GM19025 (cell line): ENCODE measurements at regions not wholly inside any gene's neighbourhood (a gene's known extent, or its start where the extent isn't known, plus 50 kb on each side); places are given as distances from the start of the nearest gene placed in this dataset.

Experiments
- ATAC-seq: cut with Tn5 transposase; IDR thresholded peaks from one replicate; pipeline ENCODE4 v1.9.1; 2021; ENCODE audit warnings: mild to moderate bottlenecking, low read depth, moderate library complexity; ENCODE audit not compliant: unreplicated experiment

- ATAC-seq: no peak
Measured at GRCh38 chr4:140809676-140810075, 53.5 kb upstream of the TBC1D9 start.

- ATAC-seq: no peak
Measured at GRCh38 chr4:140808256-140808655, 52.1 kb upstream of the TBC1D9 start.

GRCh38 chr4:140807491-140808252, 51.5 kb upstream of the TBC1D9 start:
- peak; percentile 66 for ATAC-seq

GRCh38 chr4:140806163-140806562, 50.0 kb upstream of the TBC1D9 start:
- ATAC-seq: no peak
